ENCODE measurements at regions not wholly inside any gene's neighbourhood (a gene's known extent, or its start where the extent isn't known, plus 50 kb on each side); places are given as distances from the start of the nearest gene placed in this dataset.

DNA sequence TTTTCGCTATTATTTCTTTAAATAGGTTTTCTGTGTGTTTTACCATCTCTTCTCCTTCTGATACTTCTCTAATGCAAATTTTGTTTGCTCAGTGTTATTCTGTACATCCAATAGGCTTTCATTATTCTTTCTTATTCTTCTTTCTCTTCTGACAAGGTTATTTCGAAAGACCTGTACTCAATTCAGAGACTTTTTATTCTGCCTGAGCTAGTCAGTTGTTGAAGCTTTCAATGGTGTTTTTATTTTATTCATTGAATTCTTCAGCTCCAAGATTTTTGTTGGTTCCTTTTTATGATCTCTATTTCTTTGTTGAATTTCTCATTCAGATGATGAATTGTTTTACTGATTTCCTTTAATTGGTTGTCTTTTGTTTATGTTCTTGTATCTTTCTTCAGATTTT is 706.2 kb downstream of the NR2F1-AS1 start:
- TF ChIP-seq, protein P1, sequence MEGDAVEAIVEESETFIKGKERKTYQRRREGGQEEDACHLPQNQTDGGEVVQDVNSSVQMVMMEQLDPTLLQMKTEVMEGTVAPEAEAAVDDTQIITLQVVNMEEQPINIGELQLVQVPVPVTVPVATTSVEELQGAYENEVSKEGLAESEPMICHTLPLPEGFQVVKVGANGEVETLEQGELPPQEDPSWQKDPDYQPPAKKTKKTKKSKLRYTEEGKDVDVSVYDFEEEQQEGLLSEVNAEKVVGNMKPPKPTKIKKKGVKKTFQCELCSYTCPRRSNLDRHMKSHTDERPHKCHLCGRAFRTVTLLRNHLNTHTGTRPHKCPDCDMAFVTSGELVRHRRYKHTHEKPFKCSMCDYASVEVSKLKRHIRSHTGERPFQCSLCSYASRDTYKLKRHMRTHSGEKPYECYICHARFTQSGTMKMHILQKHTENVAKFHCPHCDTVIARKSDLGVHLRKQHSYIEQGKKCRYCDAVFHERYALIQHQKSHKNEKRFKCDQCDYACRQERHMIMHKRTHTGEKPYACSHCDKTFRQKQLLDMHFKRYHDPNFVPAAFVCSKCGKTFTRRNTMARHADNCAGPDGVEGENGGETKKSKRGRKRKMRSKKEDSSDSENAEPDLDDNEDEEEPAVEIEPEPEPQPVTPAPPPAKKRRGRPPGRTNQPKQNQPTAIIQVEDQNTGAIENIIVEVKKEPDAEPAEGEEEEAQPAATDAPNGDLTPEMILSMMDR (IDR thresholded peaks at IDR 0.05), result no peak
- no peak for TF ChIP-seq POLR2AphosphoS5 (IDR thresholded peaks at IDR 0.05; ENCODE audit: low read depth, low read length)
- TF ChIP-seq SIN3A (IDR thresholded peaks at IDR 0.05; ENCODE audit: borderline replicate concordance, insufficient read depth, low read depth, low read length), result no peak
- TF ChIP-seq TCF7L2 (IDR thresholded peaks at IDR 0.05; ENCODE audit: low read depth, low read length), result no peak
